ENCODE measurements at regions not wholly inside any gene's neighbourhood (a gene's known extent, or its start where the extent isn't known, plus 50 kb on each side); places are given as distances from the start of the nearest gene placed in this dataset.

GRCh38 chr11:69916806-69917387 is 97.7 kb upstream of the FGF3 start:
- TF ChIP-seq HDGF (IDR thresholded peaks at IDR 0.05; ENCODE audit: borderline replicate concordance): no peak
- TF ChIP-seq ELF4 (IDR thresholded peaks at IDR 0.05): no peak
- no peak for TF ChIP-seq ARNT (IDR thresholded peaks at IDR 0.05)
- TF ChIP-seq NFRKB (IDR thresholded peaks at IDR 0.05): no peak
- TF ChIP-seq TARDBP (IDR thresholded peaks at IDR 0.05): no peak
- no peak for TF ChIP-seq SP1 (IDR thresholded peaks at IDR 0.05)
- no peak for TF ChIP-seq FOXK2 (IDR thresholded peaks at IDR 0.05)
- no peak for TF ChIP-seq PKNOX1 (IDR thresholded peaks at IDR 0.05)
- no peak for TF ChIP-seq BHLHE40 (IDR thresholded peaks at IDR 0.05; ENCODE audit: borderline replicate concordance)
- no peak for TF ChIP-seq SUZ12 (IDR thresholded peaks at IDR 0.05)
- no peak for TF ChIP-seq FOXA1 (IDR thresholded peaks at IDR 0.05)
